HG03571 (cell line): ENCODE measurements at regions not wholly inside any gene's neighbourhood (a gene's known extent, or its start where the extent isn't known, plus 50 kb on each side); places are given as distances from the start of the nearest gene placed in this dataset.

Experiments used
- ATAC-seq: cut with Tn5 transposase; IDR thresholded peaks from one replicate; pipeline ENCODE4 v1.9.1; 2021; ENCODE audit not compliant: unreplicated experiment

- ATAC-seq, result no peak
Measured at GRCh38 chr11:129268371-129268770, 76.2 kb upstream of the ARHGAP32 start.

GRCh38 chr11:129267716-129268115, 75.6 kb upstream of the ARHGAP32 start:
- ATAC-seq, result no peak

- ATAC-seq, result no peak
Measured at GRCh38 chr11:129266536-129266935, 74.4 kb upstream of the ARHGAP32 start.

- no peak for ATAC-seq
Measured at GRCh38 chr11:129265125-129265788, 73.1 kb upstream of the ARHGAP32 start.

DNA sequence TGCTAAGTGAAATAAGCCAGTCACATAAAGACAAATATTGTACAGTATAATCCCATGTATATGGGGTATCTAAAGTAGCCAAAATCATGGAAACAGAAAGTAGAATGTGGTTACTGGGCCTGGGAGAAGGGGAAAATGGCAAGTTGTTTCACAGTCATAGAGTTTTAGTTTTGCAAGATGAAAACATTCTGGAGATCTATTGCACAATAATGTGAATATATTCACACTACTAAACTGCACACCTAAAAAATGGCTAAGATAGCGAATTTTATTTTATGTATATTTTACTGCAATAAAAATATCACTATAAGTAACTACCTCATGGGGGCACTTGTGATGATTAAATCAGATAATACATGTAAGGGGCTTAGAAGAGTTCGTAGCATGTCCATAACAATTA, 72.0 kb upstream of the ARHGAP32 start:
- ATAC-seq, result no peak

DNA sequence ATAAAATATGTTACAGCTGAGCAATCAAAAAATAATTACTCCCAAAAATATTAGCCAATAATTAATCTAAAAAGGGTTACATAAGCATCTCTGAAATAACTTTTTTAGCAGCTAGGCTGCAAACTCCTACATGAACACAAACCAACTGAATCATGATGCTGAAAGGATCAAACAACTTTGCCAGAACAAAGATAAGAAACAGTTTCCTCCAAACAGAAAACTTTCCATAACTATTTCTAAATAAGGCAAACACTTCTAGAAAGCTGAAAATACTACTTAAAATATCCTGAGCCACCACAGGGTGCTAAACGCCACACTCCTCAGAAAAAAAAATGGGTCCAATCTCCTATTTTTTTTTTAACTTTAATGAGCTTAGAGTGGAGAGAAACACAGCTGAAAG, 68.6 kb upstream of the ARHGAP32 start:
- no peak for ATAC-seq

DNA sequence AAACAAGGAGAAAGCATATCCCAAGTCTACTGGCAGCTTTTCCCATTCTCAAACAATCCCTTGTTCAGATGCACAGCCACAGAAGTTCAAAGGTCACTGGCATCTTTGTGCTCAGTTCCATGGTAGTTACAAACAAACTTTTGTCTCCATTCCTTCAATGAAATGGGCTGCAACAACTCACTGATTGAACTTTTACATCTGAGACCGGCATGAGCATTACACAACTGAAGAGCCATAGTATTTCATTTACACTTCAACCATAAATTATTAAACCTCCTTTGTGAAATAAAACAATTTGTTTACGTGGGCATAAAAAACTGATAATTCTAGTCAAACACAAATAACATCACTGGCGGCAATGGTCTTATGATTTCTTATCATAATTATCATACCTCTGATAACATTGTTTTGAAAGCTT, 67.8 kb upstream of the ARHGAP32 start:
- ATAC-seq, result no peak

DNA sequence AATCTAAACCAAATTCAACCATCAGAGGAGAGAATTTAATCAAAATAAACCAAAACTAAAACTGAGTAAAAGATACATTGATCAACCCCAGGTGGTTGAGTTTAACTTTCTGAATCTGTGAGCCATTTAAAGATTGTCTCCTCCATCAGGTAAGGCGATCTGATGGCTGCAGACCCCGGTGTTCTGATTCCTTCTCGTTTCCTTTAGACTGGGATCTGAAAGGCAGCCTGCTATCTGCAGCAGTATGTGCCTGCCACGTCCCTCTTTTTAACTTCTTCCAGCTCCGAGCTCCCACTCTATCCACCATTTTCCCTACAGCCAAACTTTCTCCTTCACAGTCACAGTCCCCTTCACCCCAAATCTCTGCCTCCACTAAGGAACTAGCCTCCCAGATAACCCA, 66.1 kb upstream of the ARHGAP32 start:
- no peak for ATAC-seq

DNA sequence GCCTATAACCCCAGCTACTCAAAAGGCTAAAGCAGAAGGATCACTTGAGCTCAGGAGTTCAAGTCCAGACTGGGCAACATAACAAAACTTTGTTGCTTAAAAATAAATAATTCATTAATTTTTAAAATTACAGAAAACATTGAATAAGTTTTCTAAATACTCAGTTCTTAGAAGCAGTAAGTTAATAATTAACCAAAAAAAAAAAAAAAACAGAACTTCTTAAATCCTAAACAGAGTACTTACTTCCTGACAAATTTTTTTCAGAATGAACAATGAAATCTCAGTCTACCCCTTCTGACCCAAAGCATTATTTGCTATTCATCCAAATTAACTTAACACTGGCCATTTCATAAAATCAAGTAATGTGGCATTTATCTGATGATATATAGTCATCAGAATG, 65.4 kb upstream of the ARHGAP32 start:
- ATAC-seq, result no peak

DNA sequence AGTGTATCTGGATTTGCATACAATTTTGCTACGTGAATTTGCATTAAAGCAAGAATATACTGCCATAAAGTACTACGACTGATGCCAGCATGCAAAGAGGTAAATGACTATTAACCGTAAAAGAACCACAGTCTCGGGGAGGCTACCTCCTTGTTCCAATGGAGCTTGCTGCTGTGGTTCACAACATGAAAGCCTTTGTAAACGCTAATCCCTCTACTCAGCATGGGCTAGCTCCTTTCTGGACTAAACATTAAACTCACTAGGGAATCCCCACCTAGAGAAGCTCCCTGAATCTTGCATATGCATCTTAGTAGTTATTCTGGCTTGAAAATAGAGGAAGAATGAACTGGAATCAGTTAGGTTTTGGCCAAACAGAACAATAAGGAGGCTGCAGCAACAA, 60.5 kb upstream of the ARHGAP32 start:
- no peak for ATAC-seq

- ATAC-seq, result no peak
Measured at GRCh38 chr11:129251067-129251466, 58.9 kb upstream of the ARHGAP32 start.

- ATAC-seq, result no peak
Measured at GRCh38 chr11:129249923-129250322, 57.8 kb upstream of the ARHGAP32 start.

DNA sequence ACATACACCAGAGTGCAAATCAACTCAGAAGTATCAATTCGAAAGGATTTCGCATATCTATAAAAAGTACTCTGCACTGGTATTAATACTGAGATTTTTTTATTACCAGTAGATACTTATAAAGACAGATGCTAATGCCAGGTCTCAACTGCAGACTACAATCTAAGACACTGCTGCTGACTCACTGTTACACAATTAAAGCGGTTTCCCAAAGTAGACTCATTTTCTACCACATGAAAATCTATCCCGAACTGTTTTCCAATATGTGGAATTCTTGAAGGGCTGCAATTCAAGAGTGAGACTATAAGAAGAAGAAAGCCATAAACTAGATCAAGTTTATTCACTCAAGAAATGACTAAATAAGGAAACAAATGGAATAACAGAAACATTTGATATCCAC, 57.2 kb upstream of the ARHGAP32 start:
- no peak for ATAC-seq

DNA sequence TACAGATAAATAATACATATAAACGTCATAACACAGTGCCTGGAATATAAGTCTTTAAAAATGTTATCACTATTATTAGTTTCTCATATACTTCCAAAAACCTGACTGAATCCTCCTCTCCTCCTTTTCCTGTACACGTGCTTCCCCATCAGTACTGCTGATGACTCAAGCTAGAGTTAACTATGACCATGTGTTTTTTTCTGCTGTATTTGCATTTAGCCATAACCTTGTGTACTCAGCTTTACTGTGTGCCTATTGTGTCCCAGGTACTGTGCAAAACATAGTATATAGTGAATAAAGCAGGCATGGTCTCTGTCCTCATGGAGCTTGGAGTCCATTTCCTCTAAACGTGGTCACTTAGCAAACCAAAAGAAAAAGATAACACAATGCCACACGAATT, 56.5 kb upstream of the ARHGAP32 start:
- ATAC-seq, result no peak

DNA sequence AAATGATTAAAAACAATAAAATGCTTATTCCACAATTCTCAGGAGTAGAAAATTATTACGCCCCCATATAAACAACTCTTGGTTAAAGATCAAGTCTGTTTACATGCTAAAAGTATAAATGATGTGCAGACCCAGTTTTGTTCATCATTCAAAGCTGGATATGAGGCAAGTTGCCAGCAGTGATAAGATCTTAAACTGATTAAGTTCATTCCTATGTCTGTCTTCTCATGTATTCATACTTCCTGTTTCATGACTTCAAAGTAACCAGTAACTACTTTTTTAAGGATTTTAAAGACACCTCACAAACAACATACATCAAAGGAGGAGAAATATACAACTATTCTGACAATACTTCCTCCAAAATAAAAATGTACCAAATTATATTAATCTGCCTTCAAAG, 55.0 kb upstream of the ARHGAP32 start:
- ATAC-seq, result no peak

GRCh38 chr11:129242855-129243254, 50.7 kb upstream of the ARHGAP32 start:
- ATAC-seq, result no peak
